GM23248 (cell line): ENCODE measurements at regions not wholly inside any gene's neighbourhood (a gene's known extent, or its start where the extent isn't known, plus 50 kb on each side); places are given as distances from the start of the nearest gene placed in this dataset.
"Not testable (repeated sequence)": the region's sequence is repeated elsewhere in the genome, so short reads cannot be mapped to it uniquely, and the experiment has no call there.

Experiments used
- DNase-seq: peaks from one replicate; pipeline ENCODE4 v3.0.0-alpha.2; 2015
- H2AFZ ChIP-seq: fragments of 200-600 bp; sonication (generic); 2 replicates; pipeline ENCODE4 v1.6.1; 2016; ENCODE audit warnings: antibody characterized with exemption
- H3F3A ChIP-seq: fragments of 200-600 bp; sonication (generic); 2 replicates; pipeline ENCODE4 v1.6.1; 2016; ENCODE audit warnings: mild to moderate bottlenecking, antibody characterized with exemption, mixed run types; ENCODE audit not compliant: insufficient read depth
- H3K27ac ChIP-seq: fragments of 200-600 bp; sonication (generic); 2 replicates; pipeline ENCODE4 v1.5.1; 2016; ENCODE audit warnings: mild to moderate bottlenecking
- H3K27me3 ChIP-seq: fragments of 200-600 bp; sonication (generic); replicated peaks from 2 replicates; pipeline ENCODE4 v1.6.1; 2016; ENCODE audit warnings: mild to moderate bottlenecking; ENCODE audit not compliant: insufficient read depth
- H3K36me3 ChIP-seq: fragments of 200-600 bp; sonication (generic); 2 replicates; pipeline ENCODE4 v1.6.1; 2016; ENCODE audit warnings: low read depth, mild to moderate bottlenecking
- H3K4me1 ChIP-seq: fragments of 200-600 bp; sonication (generic); 2 replicates; pipeline ENCODE4 v1.6.1; 2016; ENCODE audit warnings: mild to moderate bottlenecking; ENCODE audit not compliant: insufficient read depth
- H3K4me2 ChIP-seq: fragments of 200-600 bp; sonication (generic); one replicate; pipeline ENCODE4 v1.6.1; 2016; ENCODE audit warnings: mild to moderate bottlenecking; ENCODE audit not compliant: unreplicated experiment
- H3K4me3 ChIP-seq: fragments of 200-600 bp; sonication (generic); 2 replicates; pipeline ENCODE4 v1.5.1; 2016; ENCODE audit warnings: mild to moderate bottlenecking
- H3K79me2 ChIP-seq: fragments of 200-600 bp; sonication (generic); 2 replicates; pipeline ENCODE4 v1.6.1; 2016; ENCODE audit warnings: mild to moderate bottlenecking; ENCODE audit not compliant: insufficient read depth
- H3K9ac ChIP-seq: fragments of 200-600 bp; sonication (generic); 2 replicates; pipeline ENCODE4 v1.6.1; 2016; ENCODE audit warnings: mild to moderate bottlenecking
- H3K9me2 ChIP-seq: fragments of 200-600 bp; sonication (generic); 2 replicates; pipeline ENCODE4 v1.6.1; 2016; ENCODE audit warnings: mixed run types, mild to moderate bottlenecking, moderate library complexity; ENCODE audit not compliant: insufficient read depth
- H3K9me3 ChIP-seq: fragments of 200-600 bp; sonication (generic); one replicate; pipeline ENCODE4 v1.6.1; 2017; ENCODE audit warnings: low read depth
- H4K20me1 ChIP-seq: fragments of 200-600 bp; sonication (generic); 2 replicates; pipeline ENCODE4 v1.6.0; 2016; ENCODE audit not compliant: insufficient read depth
- EZH2 ChIP-seq: fragments of 200-600 bp; sonication (generic); IDR thresholded peaks from 2 replicates; pipeline ENCODE4 v1.6.1; 2018; ENCODE audit warnings: antibody characterized with exemption, mild to moderate bottlenecking; ENCODE audit not compliant: insufficient read depth, poor library complexity, severe bottlenecking
- EZH2phosphoT487 ChIP-seq: fragments of 200-600 bp; sonication (generic); IDR thresholded peaks from 2 replicates; pipeline ENCODE4 v1.6.1; 2018; ENCODE audit warnings: antibody characterized with exemption, moderate library complexity, mild to moderate bottlenecking, low read depth; ENCODE audit not compliant: insufficient read depth
- WGBS, 2 experiments: methylation state at CpG; one replicate each; pipeline ENCODE4 v1.1.6; 2015 to 2017; ENCODE audit warnings: low lambda C conversion rate in 2 of 2, low coverage in 1 of 2; ENCODE audit errors: missing lambda C conversion rate in 2 of 2; 5-methylcytosine and 5-hydroxymethylcytosine counted together
- in situ Hi-C: fragments of 300-500 bp; cut with MboI; formaldehyde crosslinking; loops from 2 replicates; pipeline ENCODE4 v1.15.0; 2020

DNA sequence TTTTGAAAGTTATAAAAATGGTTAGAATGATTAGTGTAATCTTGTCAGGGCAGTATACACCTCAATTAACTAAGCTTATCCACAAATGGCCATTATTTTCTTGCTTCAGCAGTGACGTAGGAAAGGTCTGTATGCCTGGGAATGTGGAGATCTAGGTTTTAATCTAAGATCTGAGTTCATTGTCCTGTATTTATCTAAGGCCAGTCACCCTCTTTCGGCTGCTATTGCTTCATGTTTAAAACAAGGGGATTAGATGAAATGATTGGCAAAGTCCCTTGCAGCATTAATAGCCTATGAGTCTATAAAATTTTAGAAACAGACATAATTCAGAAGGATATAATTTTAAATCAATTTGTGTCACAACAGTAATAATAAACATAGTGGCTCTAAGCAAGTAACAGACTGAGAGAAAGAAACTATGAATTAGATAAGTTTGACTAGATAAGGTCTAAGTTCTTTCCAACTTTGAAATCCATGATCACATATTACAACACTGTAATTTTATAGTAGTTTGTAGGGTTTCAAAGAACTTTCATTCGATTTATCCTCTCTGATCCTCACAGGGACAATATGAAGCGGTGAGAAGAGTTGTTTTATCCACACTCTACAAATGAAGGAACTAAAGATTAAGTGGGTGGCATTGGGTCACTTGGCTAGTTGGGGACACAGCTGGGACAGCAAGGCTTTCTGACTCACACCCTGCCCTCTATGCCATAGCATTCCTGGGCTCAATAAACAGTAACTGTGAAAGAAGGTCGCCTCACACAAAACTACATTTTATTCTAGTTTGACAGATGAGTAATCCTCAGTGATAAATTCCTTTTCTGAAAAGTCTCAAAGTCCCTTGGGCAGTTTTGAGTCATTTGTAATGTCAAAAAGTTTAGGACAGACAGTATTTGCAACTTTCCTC is 60.6 kb upstream of the RDX start:
- Histone ChIP-seq H3K4me1 (peaks cover 15% of the 10 kb centered on the region), H3K9me2 (no peaks in the 10 kb centered on the region), H3K9ac (0 out of 2 replicates have a peak overlapping the region, but pooled peaks have one; percentile 1), H3K27ac (peak overlapping the region; percentile 48), H3K4me3 (peak overlapping the region; percentile 41), H4K20me1 (no peaks in the 10 kb centered on the region), H3K79me2 (no peaks in the 10 kb centered on the region), H2AFZ (peak overlapping the region; percentile 21; the same call in 1 of the 2 replicates), H3K27me3 (no peaks in the 10 kb centered on the region), H3K9me3 (no peaks in the 10 kb centered on the region), H3F3A (peaks cover 13% of the 10 kb centered on the region), H3K4me2 (peak overlapping the region; percentile 58), H3K36me3 (no peaks in the 10 kb centered on the region)
- DNase-seq, result peak; percentile 60
- TF ChIP-seq EZH2 (no peak), EZH2phosphoT487 (no peak)
- 19 to 22% methylated on average over 5 of the region's 5 CpGs for WGBS, 2 experiments
- in situ Hi-C loops, result loop anchor here (25.0 kb wide), 1 partner anchor 395 kb away; no protein-coding TSS in a partner anchor

DNA sequence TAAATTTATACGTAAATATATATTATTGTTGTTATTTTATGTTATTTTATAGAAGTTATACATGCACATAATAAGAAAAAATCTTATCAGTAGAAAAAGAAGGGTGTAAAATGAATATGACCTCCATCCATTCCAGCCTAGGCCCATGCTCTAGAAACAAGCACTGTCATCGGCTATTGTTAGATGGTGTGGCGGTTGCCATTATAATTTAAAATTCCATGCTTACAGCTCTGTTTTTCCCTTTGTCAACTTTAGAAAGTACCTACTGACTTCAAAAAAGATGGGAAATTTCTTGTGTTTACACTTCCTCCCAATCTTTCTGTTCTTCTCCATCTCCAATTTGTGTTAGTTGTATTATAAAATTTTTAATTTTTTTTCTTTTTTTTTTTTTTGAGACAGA is 61.9 kb upstream of the RDX start:
- WGBS, 2 experiments, result 98 to 99% methylated on average over 3 of the region's 3 CpGs
- in situ Hi-C loops, result loop anchor here (25.0 kb wide), 1 partner anchor 396 kb away; no protein-coding TSS in a partner anchor
- Histone ChIP-seq H3K4me2 (no peak overlapping the region), H3K4me3 (no peak overlapping the region), H3K9me2 (no peaks in the 10 kb centered on the region), H3F3A (peaks cover 13% of the 10 kb centered on the region), H3K9ac (no peak overlapping the region), H3K27ac (no peak overlapping the region), H3K36me3 (no peaks in the 10 kb centered on the region), H2AFZ (no peak overlapping the region), H3K9me3 (no peaks in the 10 kb centered on the region), H3K27me3 (no peaks in the 10 kb centered on the region), H4K20me1 (no peaks in the 10 kb centered on the region), H3K4me1 (peaks cover 15% of the 10 kb centered on the region), H3K79me2 (no peaks in the 10 kb centered on the region)
- no peak for DNase-seq
- TF ChIP-seq EZH2phosphoT487, result no peak
- TF ChIP-seq EZH2, result no peak

DNA sequence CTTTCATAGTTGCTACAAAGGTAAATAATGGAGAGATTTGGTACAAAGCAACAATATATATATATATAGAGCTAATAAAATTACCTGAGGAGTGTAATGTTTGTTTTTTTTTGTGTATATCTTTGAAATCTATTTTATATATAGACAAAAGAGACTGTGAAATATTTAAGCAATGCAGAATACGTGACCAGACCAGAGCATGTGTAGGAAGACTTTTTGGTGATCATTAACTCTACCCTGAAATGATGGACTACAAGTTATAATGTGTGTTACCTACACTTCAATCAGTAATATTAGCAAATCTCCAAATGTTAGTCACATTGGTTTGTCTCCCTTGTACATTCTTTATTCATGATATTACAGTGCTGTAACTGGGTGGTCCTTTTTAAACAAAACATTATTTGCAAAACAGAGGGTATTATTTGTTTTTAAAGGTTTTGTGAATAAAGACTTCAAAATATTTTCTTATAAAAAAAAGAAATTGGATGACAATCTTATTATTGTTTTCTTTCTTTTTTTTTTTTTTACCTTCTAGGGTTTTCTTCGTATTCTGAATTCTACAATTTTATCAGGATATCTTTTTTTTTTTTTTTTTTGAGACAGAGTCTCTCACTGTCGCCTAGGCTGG is 64.5 kb upstream of the RDX start:
- not testable (repeated sequence) for H3K4me3 ChIP-seq
- H3K4me1 ChIP-seq, result peaks cover 15% of the 10 kb centered on the region

DNA sequence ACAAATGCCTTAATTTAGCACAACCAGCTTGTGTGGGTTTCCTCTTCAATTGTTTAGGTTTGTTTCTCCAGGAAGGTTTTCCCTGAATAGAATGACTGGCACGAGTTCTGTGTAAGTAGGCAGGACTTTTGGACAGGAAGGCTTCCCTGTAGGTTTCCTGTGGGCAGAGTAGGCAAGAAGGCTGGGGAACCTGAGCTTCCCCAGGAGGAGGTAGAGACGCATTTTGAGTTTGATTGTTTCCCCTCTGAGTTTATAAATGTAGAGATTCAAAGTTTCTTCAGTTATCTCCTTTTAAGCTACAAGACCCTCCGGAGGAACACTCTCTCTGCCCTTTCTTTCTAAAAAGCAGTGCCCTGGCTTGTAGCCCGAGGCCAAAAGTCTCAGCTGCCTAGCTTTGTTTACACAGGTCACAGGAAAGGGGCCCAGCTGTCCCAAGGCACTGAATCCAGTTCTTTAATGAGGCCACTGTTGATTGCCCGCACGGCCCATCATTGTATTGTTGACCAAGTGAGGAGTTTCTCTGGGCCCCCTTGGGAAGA is 66.6 kb upstream of the RDX start:
- Histone ChIP-seq H3K9me3 (no peaks in the 10 kb centered on the region), H3K36me3 (no peaks in the 10 kb centered on the region), H2AFZ (peak overlapping the region; percentile 64), H3K4me1 (peaks cover under 1% of the 10 kb centered on the region; the same call in 1 of the 2 replicates), H3K27ac (no peak overlapping the region), H3K27me3 (no peaks in the 10 kb centered on the region), H3K79me2 (no peaks in the 10 kb centered on the region), H3K9me2 (no peaks in the 10 kb centered on the region), H3K4me2 (no peak overlapping the region), H3K4me3 (no peak overlapping the region), H3F3A (no peaks in the 10 kb centered on the region), H4K20me1 (no peaks in the 10 kb centered on the region), H3K9ac (no peak overlapping the region)
- TF ChIP-seq EZH2phosphoT487, result no peak
- TF ChIP-seq EZH2, result no peak
- 68 to 70% methylated on average over 6 of the region's 6 CpGs for WGBS, 2 experiments
- in situ Hi-C loops, result loop anchor here (25.0 kb wide), 1 partner anchor 401 kb away; no protein-coding TSS in a partner anchor
- DNase-seq, result no peak

More for the DNA sequence above, 64.5 kb upstream of the RDX start:
- H3K36me3 ChIP-seq, H3K4me2 ChIP-seq, DNase-seq, H3K9ac ChIP-seq, H4K20me1 ChIP-seq, H3K27ac ChIP-seq, H3K79me2 ChIP-seq, H3K9me2 ChIP-seq, H3K27me3 ChIP-seq, H3K9me3 ChIP-seq, H2AFZ ChIP-seq: not testable (repeated sequence)
- WGBS, 2 experiments, result 88 to 93% methylated on average over 3 of the region's 3 CpGs
- in situ Hi-C loops, result loop anchor here (25.0 kb wide), 1 partner anchor 399 kb away; no protein-coding TSS in a partner anchor
- H3F3A ChIP-seq, result peaks cover 13% of the 10 kb centered on the region
